SK-N-SH (cell line): ENCODE measurements at regions not wholly inside any gene's neighbourhood (a gene's known extent, or its start where the extent isn't known, plus 50 kb on each side); places are given as distances from the start of the nearest gene placed in this dataset.

Experiments
- EP300 ChIP-seq, 2 experiments: IDR thresholded peaks; 2 replicates each; pipeline versions ENCODE4 v1.4.0 to v1.6.1; 2012; ENCODE audit warnings: borderline replicate concordance in 1 of 2, low read depth in 1 of 2, low read length in 1 of 2
- EZH2phosphoT487 ChIP-seq: fragments of 200-600 bp; sonication (generic); IDR thresholded peaks from 2 replicates; pipeline ENCODE4 v1.6.1; 2017; ENCODE audit warnings: low read depth, mixed run types, mild to moderate bottlenecking, antibody characterized with exemption, moderate library complexity, borderline replicate concordance
- FOXM1 ChIP-seq: IDR thresholded peaks from 2 replicates; pipeline ENCODE4 v1.4.0; 2012; ENCODE audit warnings: low read depth, mild to moderate bottlenecking
- GABPA ChIP-seq: IDR thresholded peaks from 2 replicates; pipeline ENCODE4 v1.4.0; 2012; ENCODE audit warnings: low read depth, mild to moderate bottlenecking
- POLR2AphosphoS5 ChIP-seq: IDR thresholded peaks from 2 replicates; pipeline ENCODE4 v1.6.1; 2012; ENCODE audit warnings: low read depth, low read length
- RCOR1 ChIP-seq: fragments of 150-350 bp; IDR thresholded peaks from 2 replicates; pipeline ENCODE4 v1.6.1; 2017; ENCODE audit warnings: antibody characterized with exemption, low read length
- RFX5 ChIP-seq: IDR thresholded peaks from 2 replicates; pipeline ENCODE4 v1.6.1; 2012; ENCODE audit warnings: mild to moderate bottlenecking, improper control_type of control experiment, low read length
- SMC3 ChIP-seq: IDR thresholded peaks from 2 replicates; pipeline ENCODE4 v1.6.1; 2012; ENCODE audit warnings: low read depth, low read length, improper control_type of control experiment
- TEAD4 ChIP-seq: IDR thresholded peaks from 2 replicates; pipeline ENCODE4 v1.4.0; 2012; ENCODE audit warnings: mild to moderate bottlenecking, borderline replicate concordance; ENCODE audit not compliant: insufficient read depth
- TF ChIP-seq, protein P1 (sequence below): fragments of 150-350 bp; IDR thresholded peaks from 2 replicates; pipeline ENCODE4 v1.6.1; 2017; ENCODE audit warnings: antibody characterized with exemption, low read length, low read depth, borderline replicate concordance
- TF ChIP-seq, protein P2 (sequence below): fragments of 200-600 bp; sonication (generic); IDR thresholded peaks from 2 replicates; pipeline ENCODE4 v1.6.1; 2017; ENCODE audit warnings: antibody characterized with exemption, mild to moderate bottlenecking, moderate library complexity

DNA sequence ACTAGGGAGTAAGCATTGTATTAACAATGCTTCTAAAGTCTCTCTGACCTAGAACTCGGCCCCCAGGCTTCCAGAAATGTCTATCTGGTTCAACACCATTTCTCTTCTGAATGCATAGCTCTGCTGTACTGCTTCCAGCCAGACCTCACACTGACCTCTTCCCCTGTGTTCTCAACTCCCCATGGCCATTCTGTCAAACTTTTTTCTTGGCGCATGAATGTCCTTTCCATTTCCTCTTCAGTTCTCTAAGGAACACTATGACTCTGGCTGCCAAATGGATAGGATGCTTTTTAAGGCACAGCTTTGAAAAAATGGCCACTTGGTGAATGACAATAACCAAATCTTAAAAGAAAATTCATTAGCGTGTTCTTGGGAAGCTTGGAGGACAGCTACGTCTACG, 425.8 kb downstream of the ETV1 start:
- TF ChIP-seq RCOR1 (no peak), GABPA (no peak), RFX5 (no peak), EP300 (IDR thresholded peaks at IDR 0.05; ENCODE audit: borderline replicate concordance in 1 of 2, low read depth in 1 of 2, low read length in 1 of 2) (no peak), TEAD4 (no peak), SMC3 (no peak), FOXM1 (no peak), POLR2AphosphoS5 (no peak), EZH2phosphoT487 (no peak)
- TF ChIP-seq, protein P1, sequence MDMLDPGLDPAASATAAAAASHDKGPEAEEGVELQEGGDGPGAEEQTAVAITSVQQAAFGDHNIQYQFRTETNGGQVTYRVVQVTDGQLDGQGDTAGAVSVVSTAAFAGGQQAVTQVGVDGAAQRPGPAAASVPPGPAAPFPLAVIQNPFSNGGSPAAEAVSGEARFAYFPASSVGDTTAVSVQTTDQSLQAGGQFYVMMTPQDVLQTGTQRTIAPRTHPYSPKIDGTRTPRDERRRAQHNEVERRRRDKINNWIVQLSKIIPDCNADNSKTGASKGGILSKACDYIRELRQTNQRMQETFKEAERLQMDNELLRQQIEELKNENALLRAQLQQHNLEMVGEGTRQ, result no peak
- TF ChIP-seq, protein P2, sequence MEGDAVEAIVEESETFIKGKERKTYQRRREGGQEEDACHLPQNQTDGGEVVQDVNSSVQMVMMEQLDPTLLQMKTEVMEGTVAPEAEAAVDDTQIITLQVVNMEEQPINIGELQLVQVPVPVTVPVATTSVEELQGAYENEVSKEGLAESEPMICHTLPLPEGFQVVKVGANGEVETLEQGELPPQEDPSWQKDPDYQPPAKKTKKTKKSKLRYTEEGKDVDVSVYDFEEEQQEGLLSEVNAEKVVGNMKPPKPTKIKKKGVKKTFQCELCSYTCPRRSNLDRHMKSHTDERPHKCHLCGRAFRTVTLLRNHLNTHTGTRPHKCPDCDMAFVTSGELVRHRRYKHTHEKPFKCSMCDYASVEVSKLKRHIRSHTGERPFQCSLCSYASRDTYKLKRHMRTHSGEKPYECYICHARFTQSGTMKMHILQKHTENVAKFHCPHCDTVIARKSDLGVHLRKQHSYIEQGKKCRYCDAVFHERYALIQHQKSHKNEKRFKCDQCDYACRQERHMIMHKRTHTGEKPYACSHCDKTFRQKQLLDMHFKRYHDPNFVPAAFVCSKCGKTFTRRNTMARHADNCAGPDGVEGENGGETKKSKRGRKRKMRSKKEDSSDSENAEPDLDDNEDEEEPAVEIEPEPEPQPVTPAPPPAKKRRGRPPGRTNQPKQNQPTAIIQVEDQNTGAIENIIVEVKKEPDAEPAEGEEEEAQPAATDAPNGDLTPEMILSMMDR, result no peak
